ENCODE measurements at regions not wholly inside any gene's neighbourhood (a gene's known extent, or its start where the extent isn't known, plus 50 kb on each side); places are given as distances from the start of the nearest gene placed in this dataset.

DNA sequence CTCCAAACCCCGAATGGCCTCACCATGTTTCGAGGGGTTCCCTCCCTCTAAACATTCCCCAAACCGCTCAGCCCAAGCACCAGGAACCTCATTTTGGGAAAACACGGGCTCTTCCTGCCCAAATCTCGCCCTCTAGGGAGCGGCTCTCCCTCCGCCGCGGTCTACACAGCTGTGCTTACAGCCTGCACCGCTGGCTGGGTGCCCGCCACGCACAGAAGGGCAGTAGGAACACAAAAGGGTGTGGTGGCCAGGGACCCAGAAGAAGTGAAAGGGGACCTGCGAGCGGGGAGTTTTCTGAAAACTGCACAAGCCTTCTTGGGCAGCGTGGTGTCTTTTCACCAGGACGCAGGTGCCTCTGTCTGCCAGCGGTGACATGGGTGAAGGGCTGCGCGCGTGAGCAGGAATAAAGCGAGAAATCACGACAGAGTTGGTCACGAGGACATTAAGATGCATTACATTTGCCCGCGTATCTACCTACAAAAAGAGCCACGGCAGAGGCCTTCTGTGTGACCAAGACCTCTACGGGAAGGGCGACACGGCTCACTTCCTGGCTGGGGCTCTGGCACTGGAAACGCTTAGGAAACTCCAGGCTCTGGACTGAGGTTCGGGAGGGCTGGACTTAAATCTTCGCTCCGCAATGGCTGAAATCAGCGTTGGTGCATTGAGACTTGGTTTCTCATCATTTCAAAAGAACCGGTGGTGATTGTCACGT, 171.7 kb downstream of the LSM5 start:
- H3K79me2 ChIP-seq (ENCODE audit: control insufficient read depth, insufficient read depth, low read length): no peaks in the 10 kb centered on the region
- H3K36me3 ChIP-seq (ENCODE audit: control insufficient read depth in 2 of 2, insufficient read depth in 2 of 2, low read length in 1 of 2): no peaks in the 10 kb centered on the region
- no peak overlapping the region for H3K9ac ChIP-seq (ENCODE audit: control insufficient read depth, insufficient read depth, low read length)
- in situ Hi-C loops (cut with MboI): no loop called here
- intact Hi-C loops (cut with micrococcal nuclease; ENCODE audit: unreplicated experiment): no loop called here
- ATAC-seq (no peak), DNase-seq (ENCODE audit: low read depth, low spot score) (no peak), FAIRE-seq (no peak)
- no peak overlapping the region for H3K4me2 ChIP-seq (ENCODE audit: control insufficient read depth, insufficient read depth)
- peaks cover 4 to 10% of the 10 kb centered on the region in 2 experiments; a peak in 3 of 4 replicates for H3K27me3 ChIP-seq (replicated peaks in 1 of 2; ENCODE audit: control insufficient read depth in 2 of 2, insufficient read depth in 2 of 2, low read length in 1 of 2)
- ChIA-PET SMC1A (ENCODE audit: uncharacterized antibody, unreplicated experiment) (no interaction called here), RAD21 (ENCODE audit: unreplicated experiment) (no interaction called here), POLR2A (interaction anchor here (0.6 kb wide), 1 partner anchor 29 kb away, joined by 7 read pairs; no protein-coding TSS in a partner anchor), CTCF (interaction anchor here (0.6 to 1.3 kb wide), 2 partner anchors 109 to 134 kb away, joined by 3 read pairs; no protein-coding TSS in a partner anchor)
- H3K4me1 ChIP-seq (ENCODE audit: control insufficient read depth, insufficient read depth, low read length): no peaks in the 10 kb centered on the region
- no peak overlapping the region for H2AFZ ChIP-seq (ENCODE audit: control insufficient read depth, low read depth, low read length)
- TF ChIP-seq MYB (IDR thresholded peaks at IDR 0.05; ENCODE audit: borderline replicate concordance, low read depth, low read length) (no peak), FOXK2 (IDR thresholded peaks at IDR 0.05) (no peak), RUNX3 (IDR thresholded peaks at IDR 0.05; ENCODE audit: low read length) (no peak), BRCA1 (IDR thresholded peaks at IDR 0.05; ENCODE audit: low read depth, low read length) (no peak), HDAC2 (IDR thresholded peaks at IDR 0.05) (no peak)
- TF ChIP-seq, protein P1, sequence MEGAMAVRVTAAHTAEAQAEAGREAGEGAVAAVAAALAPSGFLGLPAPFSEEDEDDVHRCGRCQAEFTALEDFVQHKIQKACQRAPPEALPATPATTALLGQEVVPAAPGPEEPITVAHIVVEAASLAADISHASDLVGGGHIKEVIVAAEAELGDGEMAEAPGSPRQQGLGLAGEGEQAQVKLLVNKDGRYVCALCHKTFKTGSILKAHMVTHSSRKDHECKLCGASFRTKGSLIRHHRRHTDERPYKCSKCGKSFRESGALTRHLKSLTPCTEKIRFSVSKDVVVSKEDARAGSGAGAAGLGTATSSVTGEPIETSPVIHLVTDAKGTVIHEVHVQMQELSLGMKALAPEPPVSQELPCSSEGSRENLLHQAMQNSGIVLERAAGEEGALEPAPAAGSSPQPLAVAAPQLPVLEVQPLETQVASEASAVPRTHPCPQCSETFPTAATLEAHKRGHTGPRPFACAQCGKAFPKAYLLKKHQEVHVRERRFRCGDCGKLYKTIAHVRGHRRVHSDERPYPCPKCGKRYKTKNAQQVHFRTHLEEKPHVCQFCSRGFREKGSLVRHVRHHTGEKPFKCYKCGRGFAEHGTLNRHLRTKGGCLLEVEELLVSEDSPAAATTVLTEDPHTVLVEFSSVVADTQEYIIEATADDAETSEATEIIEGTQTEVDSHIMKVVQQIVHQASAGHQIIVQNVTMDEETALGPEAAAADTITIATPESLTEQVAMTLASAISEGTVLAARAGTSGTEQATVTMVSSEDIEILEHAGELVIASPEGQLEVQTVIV (IDR thresholded peaks at IDR 0.05; ENCODE audit: borderline replicate concordance, partially characterized antibody): no peak
- TF ChIP-seq, protein P2, sequence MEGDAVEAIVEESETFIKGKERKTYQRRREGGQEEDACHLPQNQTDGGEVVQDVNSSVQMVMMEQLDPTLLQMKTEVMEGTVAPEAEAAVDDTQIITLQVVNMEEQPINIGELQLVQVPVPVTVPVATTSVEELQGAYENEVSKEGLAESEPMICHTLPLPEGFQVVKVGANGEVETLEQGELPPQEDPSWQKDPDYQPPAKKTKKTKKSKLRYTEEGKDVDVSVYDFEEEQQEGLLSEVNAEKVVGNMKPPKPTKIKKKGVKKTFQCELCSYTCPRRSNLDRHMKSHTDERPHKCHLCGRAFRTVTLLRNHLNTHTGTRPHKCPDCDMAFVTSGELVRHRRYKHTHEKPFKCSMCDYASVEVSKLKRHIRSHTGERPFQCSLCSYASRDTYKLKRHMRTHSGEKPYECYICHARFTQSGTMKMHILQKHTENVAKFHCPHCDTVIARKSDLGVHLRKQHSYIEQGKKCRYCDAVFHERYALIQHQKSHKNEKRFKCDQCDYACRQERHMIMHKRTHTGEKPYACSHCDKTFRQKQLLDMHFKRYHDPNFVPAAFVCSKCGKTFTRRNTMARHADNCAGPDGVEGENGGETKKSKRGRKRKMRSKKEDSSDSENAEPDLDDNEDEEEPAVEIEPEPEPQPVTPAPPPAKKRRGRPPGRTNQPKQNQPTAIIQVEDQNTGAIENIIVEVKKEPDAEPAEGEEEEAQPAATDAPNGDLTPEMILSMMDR (IDR thresholded peaks at IDR 0.05 in 2 of 3, conservative IDR thresholded peaks at IDR 0.05 in 1 of 3; ENCODE audit: control insufficient read depth in 2 of 3, extremely low read depth in 1 of 3, insufficient read depth in 1 of 3, low read depth in 3 of 3, low read length in 3 of 3): no peak
- BruUV-seq (replicated peaks): no TSS peak
- WGBS (ENCODE audit: insufficient coverage, insufficient replicate concordance, low lambda C conversion rate, missing lambda C conversion rate): 37% methylated on average over 36 of the region's 36 CpGs
- H3K4me3 ChIP-seq: no peak overlapping the region
- no peaks in the 10 kb centered on the region for H4K20me1 ChIP-seq (ENCODE audit: control insufficient read depth, insufficient read depth)
- H3K9me3 ChIP-seq (replicated peaks; ENCODE audit: control insufficient read depth, insufficient read depth, low read length): no peaks in the 10 kb centered on the region
- H3K27ac ChIP-seq (ENCODE audit: control insufficient read depth, insufficient read depth): no peak overlapping the region
